Epithelial cell of proximal tubule (primary cell): ENCODE measurements at regions not wholly inside any gene's neighbourhood (a gene's known extent, or its start where the extent isn't known, plus 50 kb on each side); places are given as distances from the start of the nearest gene placed in this dataset.

Experiments used
- DNase-seq: peaks from one replicate; pipeline ENCODE4 v3.0.0-alpha.2; 2011; ENCODE audit warnings: low read depth
- H3K4me3 ChIP-seq: 2 replicates; pipeline ENCODE4 v1.5.1; 2011; ENCODE audit warnings: low read depth, mild to moderate bottlenecking, low read length
- TF ChIP-seq, protein P1 (sequence below): conservative IDR thresholded peaks from 2 replicates; pipeline ENCODE4 v1.5.1; 2012; ENCODE audit warnings: low read depth, mild to moderate bottlenecking, low read length

DNA sequence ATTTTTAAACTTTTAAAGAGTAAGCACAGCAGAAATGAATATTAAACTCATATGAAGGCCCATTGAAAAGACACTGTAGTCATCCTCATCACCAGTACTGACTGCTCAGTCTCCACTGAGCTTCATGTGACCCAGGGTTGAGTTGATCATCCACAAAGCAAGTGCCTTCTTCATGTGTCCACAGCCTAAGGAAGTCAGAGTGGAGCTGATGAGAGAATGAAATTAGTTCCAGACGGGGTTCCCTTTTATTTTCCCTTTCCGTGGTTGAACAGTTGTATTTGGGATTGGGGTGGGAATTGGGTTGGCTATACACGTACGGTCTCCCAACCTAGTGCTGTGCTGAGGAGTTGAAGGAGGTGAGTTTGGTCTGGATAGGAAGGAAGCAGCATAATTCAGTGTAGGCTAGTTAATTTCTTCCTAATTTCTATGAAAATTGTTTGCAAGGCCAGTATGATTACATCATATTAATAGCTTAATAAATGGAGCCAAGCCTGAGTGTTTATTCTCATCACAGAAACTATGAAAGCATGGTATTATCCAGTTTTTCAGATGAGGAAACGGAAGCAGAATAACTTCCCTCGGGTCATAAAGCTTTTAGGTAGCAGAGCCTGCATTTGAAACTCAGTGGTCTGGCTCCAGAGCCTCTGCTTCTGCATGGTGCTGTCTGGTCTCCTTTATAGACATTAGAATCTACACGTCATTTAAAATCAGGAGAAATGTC, 103.9 kb upstream of the DMRT1 start:
- TF ChIP-seq, protein P1, sequence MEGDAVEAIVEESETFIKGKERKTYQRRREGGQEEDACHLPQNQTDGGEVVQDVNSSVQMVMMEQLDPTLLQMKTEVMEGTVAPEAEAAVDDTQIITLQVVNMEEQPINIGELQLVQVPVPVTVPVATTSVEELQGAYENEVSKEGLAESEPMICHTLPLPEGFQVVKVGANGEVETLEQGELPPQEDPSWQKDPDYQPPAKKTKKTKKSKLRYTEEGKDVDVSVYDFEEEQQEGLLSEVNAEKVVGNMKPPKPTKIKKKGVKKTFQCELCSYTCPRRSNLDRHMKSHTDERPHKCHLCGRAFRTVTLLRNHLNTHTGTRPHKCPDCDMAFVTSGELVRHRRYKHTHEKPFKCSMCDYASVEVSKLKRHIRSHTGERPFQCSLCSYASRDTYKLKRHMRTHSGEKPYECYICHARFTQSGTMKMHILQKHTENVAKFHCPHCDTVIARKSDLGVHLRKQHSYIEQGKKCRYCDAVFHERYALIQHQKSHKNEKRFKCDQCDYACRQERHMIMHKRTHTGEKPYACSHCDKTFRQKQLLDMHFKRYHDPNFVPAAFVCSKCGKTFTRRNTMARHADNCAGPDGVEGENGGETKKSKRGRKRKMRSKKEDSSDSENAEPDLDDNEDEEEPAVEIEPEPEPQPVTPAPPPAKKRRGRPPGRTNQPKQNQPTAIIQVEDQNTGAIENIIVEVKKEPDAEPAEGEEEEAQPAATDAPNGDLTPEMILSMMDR, result no peak
- H3K4me3 ChIP-seq, result no peak overlapping the region
- no peak for DNase-seq

- H3K4me3 ChIP-seq, result no peak overlapping the region
- peak; percentile 93 for DNase-seq
- TF ChIP-seq, protein P1, result no peak
These were observed 103.1 kb upstream of the DMRT1 start for GRCh38 chr9:738209-738915.

DNA sequence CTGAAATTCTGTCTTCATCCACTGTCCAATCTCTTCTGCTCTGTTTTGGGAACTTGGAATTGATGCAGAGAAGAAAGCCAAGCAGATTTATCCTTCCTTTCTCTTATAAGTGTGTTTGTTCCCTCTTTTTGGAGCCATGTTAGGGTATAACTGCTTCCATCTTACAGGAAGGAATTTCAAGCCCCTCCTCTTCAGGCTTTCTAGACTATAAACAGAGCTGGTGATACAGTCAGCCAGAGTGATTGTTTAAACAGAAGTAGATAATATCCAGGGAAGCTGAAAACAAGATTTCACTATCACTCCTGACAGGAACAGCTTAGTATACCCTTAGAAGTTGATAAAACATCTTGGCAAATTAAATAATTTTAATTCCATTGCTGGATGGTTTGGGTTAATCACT, 102.1 kb upstream of the DMRT1 start:
- no peak for DNase-seq
- TF ChIP-seq, protein P1, result no peak
- no peak overlapping the region for H3K4me3 ChIP-seq

DNA sequence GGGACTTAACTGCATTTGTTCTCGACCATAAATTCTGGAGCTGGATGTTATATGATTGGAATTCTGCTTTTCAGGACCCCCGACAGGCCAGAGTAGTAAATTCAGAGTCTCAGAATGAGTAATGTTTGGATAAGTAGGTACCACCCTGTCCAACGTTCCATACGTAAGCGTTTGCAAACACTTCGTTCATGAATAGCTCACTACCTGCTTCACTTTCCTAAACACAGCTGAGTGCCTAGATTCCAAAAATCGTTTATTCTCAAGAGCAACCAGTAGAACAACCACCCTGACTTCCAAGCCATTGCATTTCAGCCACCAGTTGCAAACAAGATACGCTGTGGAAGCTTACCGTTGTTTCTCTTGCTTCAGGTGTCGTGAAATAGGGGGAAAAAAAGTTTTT, 101.3 kb upstream of the DMRT1 start:
- TF ChIP-seq, protein P1, result no peak
- no peak overlapping the region for H3K4me3 ChIP-seq
- DNase-seq, result no peak

DNA sequence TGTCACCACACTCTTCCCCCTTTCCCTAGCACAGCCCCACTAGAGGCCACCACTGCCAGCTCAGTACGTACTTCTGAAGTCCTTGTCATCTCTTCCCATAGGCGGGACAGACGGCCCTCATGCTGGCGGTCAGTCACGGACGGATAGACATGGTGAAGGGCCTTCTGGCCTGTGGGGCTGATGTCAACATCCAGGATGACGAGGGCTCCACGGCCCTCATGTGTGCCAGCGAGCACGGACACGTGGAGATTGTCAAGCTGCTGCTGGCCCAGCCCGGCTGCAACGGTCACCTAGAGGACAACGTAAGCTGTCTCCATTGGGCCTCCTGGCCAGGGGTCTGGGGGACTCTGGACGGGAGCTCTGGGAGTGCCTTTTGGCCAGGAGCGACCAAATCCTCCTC, 99.4 kb upstream of the DMRT1 start:
- TF ChIP-seq, protein P1, result no peak
- no peak overlapping the region for H3K4me3 ChIP-seq

GRCh38 chr9:742914-743589, 98.4 kb upstream of the DMRT1 start:
- TF ChIP-seq, protein P1, result no peak
- H3K4me3 ChIP-seq, result no peak overlapping the region
- no peak for DNase-seq

More for the DNA sequence above, 99.4 kb upstream of the DMRT1 start:
- DNase-seq, result no peak
